HG03045 (cell line): ENCODE measurements at regions not wholly inside any gene's neighbourhood (a gene's known extent, or its start where the extent isn't known, plus 50 kb on each side); places are given as distances from the start of the nearest gene placed in this dataset.

ENCODE experiments used
- ATAC-seq: cut with Tn5 transposase; IDR thresholded peaks from one replicate; pipeline ENCODE4 v1.9.1; 2021; ENCODE audit warnings: mild to moderate bottlenecking, moderate library complexity; ENCODE audit not compliant: unreplicated experiment

GRCh38 chr2:12326449-12327190 is 390.1 kb upstream of the TRIB2 start:
- ATAC-seq = no peak

GRCh38 chr2:12330916-12331315 is 385.8 kb upstream of the TRIB2 start:
- ATAC-seq = no peak

- no peak for ATAC-seq
Measured at GRCh38 chr2:12331698-12332097, 385.0 kb upstream of the TRIB2 start.

GRCh38 chr2:12333293-12333692 is 383.4 kb upstream of the TRIB2 start:
- ATAC-seq = no peak

DNA sequence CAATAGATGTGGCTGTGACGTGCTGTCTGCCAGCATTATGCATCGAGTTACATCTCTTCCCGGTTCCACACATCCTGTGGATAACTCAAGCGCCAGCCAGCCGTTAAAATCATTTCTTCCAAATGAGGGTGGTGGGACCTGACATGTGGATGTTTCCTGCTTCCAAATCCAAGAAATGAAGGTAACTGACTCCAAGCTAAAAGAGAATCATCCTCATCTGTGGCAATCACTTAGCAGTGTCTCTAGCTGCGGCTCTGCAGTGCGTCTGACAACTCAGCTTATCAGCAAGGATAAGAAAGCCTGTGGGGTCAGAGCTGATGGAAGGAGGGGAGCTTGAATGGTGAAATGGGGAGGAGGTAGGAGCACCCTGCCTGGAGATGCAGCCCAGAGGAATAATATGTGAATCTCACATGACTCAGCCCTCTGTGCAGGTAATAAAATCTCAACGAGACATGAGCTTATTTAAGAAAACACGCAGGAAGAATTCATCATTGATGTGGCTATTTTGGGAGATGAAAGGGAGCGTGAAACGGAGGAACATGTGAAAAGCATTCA is 382.2 kb upstream of the TRIB2 start:
- ATAC-seq = no peak

DNA sequence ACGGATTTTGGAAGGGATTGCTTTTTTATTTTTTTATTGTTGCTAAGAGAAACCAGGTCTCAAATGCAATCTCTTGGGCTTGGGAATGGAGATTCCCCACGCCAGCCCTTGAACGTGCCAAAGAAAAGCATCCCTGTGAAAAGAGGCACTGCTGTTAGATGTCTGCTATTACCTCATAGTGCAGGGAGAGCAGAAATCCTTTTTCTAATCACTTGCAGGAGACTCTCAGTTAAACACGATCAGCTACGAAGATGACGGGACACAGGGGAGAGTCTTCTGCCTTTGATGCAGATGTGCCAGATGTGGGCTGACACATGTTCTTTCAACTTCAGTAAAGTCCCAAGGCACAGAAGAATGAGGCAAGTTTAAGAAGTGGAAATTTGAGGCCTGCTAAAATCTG is 381.6 kb upstream of the TRIB2 start:
- no peak for ATAC-seq

DNA sequence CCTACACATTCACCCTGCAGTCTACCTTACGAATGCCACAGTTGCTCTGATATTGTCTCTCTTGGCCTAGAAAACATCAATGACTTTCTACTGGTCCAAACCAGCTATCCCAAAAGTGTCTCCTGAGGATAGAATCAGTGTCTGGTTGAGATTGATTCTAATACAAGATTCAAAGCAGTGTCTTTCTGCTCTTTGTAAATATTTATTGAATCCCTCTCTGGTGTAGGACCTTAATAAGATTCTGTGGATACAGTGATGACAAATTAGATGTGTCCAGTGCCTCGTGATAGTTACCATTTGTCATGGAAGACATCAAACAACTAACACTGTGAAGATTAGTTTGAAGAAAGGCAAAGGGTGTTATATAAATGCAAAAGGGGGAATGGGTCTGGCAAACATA is 380.7 kb upstream of the TRIB2 start:
- ATAC-seq = no peak

DNA sequence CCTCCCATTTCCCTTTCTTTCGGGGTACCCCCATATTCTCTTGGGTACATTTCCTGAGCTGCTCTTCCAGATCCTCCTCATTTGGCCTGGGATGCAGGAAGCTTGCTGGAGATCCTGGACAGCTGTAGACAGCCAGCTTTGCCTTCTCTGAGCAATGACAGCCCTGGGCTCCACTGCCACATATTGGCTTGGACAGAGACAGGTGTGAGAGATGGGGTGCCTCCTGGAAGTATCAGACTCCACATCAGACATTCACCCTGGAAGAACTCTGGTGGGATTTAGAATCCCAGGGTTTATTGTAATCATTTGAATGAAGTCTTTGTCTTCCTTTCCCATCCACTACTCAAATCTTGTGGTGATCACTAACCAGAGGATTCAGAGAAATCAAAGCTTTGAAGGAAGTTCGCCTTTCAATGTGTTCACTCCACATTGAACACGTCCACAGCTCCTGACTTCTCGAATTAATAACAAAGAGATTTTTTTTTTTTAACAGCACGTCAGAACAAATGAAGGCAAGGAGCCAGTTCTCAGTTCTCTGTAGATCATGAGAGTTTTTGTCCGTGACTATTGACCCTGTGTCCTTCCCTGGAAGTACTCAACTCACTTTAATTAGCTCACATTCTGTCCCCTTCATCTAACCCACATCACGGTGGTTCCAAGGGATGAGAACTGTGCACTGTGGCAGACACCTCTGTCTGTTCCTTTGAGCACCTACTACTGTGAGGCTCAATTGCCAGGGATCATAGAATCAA is 377.6 kb upstream of the TRIB2 start:
- no peak for ATAC-seq

DNA sequence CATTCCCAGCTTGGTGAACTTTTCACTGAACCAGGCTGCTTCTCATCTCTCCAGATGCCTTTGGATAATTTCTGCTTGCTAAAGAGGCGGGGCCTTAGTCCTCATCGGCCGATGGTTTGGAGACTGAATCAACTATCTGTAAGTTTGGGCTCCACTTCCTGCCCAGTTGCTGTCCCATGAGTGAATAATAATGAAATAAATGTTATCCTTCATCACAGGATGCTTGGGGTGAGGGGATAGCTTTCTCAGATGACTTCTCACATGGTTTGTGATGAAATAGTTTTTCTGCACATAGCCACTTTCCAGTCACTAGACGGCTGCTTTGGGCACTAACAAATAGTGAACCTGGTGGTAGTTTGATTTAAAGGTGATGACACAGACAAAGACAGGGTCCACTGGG is 376.6 kb upstream of the TRIB2 start:
- ATAC-seq = no peak

DNA sequence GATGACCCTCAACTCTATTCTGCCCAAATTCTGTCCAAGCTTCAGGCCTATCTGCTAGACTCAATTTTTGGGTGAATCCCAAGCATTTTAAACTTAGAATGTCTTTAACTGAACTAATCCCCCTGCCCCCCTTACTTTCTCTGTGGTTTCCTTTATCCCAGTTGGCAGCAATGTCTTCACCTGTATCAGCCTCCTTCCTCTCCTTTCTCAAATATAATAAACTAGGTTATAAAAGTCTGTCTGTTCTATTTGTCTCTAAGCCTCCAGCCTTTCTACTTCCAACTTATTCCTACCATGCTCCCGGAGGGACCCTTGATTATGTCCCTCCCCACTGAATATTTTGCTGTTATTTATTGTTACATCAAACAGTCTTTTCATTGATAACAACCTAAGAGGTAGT is 375.5 kb upstream of the TRIB2 start:
- ATAC-seq = no peak

GRCh38 chr2:12341920-12342319 is 374.8 kb upstream of the TRIB2 start:
- no peak for ATAC-seq

- ATAC-seq = no peak
Measured at GRCh38 chr2:12343141-12343540, 373.6 kb upstream of the TRIB2 start.

GRCh38 chr2:12347066-12347493 is 369.7 kb upstream of the TRIB2 start:
- no peak for ATAC-seq

- no peak for ATAC-seq
Measured at GRCh38 chr2:12348216-12348615, 368.5 kb upstream of the TRIB2 start.

- ATAC-seq = no peak
Measured at GRCh38 chr2:12350821-12351220, 365.9 kb upstream of the TRIB2 start.

DNA sequence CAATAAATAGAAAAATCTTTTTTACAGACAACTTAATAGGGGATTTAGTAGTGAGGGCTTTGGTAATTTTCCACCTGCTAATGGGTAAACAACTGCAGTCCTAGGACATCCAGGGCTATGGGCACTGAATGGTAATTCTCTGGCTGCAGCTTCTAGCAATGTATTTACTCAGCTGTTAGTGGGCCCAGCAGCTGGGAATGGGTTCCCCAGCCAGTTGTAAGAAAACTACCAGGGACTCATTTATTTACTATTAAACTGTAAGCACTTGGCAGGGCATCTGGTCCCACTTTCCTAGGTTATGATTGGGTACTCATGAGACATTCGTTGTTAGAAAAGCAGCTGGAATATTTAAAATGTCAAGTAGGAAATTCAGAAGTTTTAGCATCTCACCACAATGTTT is 363.8 kb upstream of the TRIB2 start:
- no peak for ATAC-seq

- no peak for ATAC-seq
Measured at GRCh38 chr2:12361506-12361905, 355.2 kb upstream of the TRIB2 start.

DNA sequence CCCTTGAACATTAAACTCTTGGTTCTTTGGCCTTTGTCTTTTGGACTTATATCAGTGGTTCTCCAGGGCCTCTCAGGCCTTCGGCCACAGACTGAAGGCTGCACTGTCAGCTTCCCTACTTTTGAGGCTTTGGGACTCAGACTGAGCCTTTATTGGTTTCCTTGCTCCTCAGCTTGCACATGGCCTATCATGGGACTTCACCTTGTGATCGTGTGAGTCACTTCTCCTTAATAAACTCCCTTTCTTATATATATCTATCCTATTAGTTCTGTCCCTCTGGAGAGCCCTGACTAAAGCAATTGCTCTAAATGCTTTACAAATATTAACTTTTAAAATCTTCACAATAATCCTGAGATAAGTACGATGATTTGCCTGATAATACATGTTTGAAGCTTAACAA is 353.6 kb upstream of the TRIB2 start:
- no peak for ATAC-seq

DNA sequence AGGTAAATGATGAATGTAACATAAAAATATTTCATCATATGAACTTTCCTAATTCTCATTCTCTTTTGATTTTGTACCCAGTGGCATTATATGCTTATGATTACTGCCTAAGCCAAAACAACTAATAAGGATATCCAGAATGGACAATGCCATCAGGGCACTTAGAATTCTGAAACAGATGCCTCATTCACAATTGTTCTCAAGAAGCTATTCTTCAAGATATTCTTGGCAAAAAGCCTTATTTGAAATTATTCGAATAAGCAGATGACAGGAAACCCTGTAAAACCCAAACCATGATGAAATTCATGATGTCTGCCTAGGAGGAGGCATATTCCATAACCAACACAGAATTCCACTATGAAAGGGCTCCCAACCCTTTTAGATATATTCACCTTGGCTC is 353.2 kb upstream of the TRIB2 start:
- no peak for ATAC-seq

GRCh38 chr2:12369566-12369965 is 347.2 kb upstream of the TRIB2 start:
- no peak for ATAC-seq

- no peak for ATAC-seq
Measured at GRCh38 chr2:12376025-12376424, 340.7 kb upstream of the TRIB2 start.

DNA sequence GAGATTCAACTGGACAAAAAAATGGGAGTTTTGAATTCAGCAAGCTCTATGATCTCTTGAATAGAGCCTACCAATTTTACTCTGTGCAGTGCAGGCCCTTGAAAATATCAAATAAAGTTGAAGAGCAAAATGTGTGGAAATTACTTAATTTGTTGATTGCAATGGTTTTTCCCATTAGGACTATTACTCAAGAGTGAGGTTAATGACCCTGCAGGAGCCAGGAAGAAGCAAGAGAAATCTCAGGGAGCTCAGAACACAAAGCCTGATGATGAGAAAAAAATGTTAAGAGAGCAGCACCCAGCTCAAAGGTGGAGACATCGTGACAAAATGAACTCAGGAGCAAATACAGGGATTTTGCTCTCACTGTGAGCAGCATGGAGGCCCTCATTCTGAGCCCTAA is 337.6 kb upstream of the TRIB2 start:
- no peak for ATAC-seq
